Right lobe of liver (tissue), 6 donors: ENCODE measurements at regions not wholly inside any gene's neighbourhood (a gene's known extent, or its start where the extent isn't known, plus 50 kb on each side); places are given as distances from the start of the nearest gene placed in this dataset.

Experiments used
- ATAC-seq, 4 donors: fragments of 200-7000 bp; cut with Tn5 transposase; one replicate each; pipeline ENCODE4 v1.9.1; 2020; ENCODE audit warnings: mild to moderate bottlenecking in 4 of 4, moderate library complexity in 4 of 4
- DNase-seq, 3 donors: peaks; one replicate each; pipeline ENCODE4 v3.0.0-alpha.2; 2020
- H3K27ac ChIP-seq, 3 donors: fragments of 200-600 bp; one replicate each; pipeline ENCODE4 v1.8.0; 2022
- H3K27me3 ChIP-seq, 2 donors: fragments of 200-600 bp; one replicate each; pipeline ENCODE4 v1.8.0; 2022
- H3K36me3 ChIP-seq, 4 donors: fragments of 200-600 bp; sonication (generic) in 1 of 4; one replicate each; pipeline versions ENCODE4 v1.5.1 to v1.8.0; 2017 to 2022; ENCODE audit warnings: control low read depth in 1 of 4
- H3K4me1 ChIP-seq, 4 donors: fragments of 200-600 bp; sonication (generic) in 1 of 4; one replicate each; pipeline versions ENCODE4 v1.5.1 to v1.8.0; 2017 to 2022; ENCODE audit warnings: control low read depth in 1 of 4
- H3K4me3 ChIP-seq, 3 donors: fragments of 200-600 bp; one replicate each; pipeline ENCODE4 v1.8.0; 2022
- H3K9me3 ChIP-seq, 4 donors: fragments of 200-600 bp; sonication (generic) in 1 of 4; one replicate each; pipeline versions ENCODE4 v1.5.1 to v1.8.0; 2017 to 2022; ENCODE audit warnings: control low read depth in 1 of 4
- POLR2A ChIP-seq: fragments of 450-650 bp; IDR thresholded peaks from one replicate; pipeline ENCODE4 v1.6.1; 2017; ENCODE audit warnings: antibody characterized with exemption, mild to moderate bottlenecking
- WGBS: methylation state at CpG from one replicate; pipeline ENCODE4 v1.1.6; 2018; ENCODE audit warnings: low coverage, low lambda C conversion rate; ENCODE audit not compliant: insufficient coverage; ENCODE audit errors: missing lambda C conversion rate; 5-methylcytosine and 5-hydroxymethylcytosine counted together
- intact Hi-C, 2 donors: fragments of 100-400 bp; cut with DNase I; formaldehyde crosslinking; loops; one replicate each; pipeline versions ENCODE4 v1.11.2 to v1.14.1; 2022
- TF ChIP-seq, protein P1 (sequence below), 4 donors: fragments of 200-600 bp in 3 of 4; fragments of 450-650 bp in 1 of 4; IDR thresholded peaks; one replicate each; pipeline versions ENCODE4 v1.5.1 to v1.8.0; 2016 to 2022; ENCODE audit warnings: antibody characterized with exemption in 4 of 4, mild to moderate bottlenecking in 2 of 4
- donor health status: DM: no; HTN: yes; CAD: no.
- donor health status: DM: no; HTN: no; CAD: no.
- donor health status: DM: no; HTN: no; CAD: no.
- donor health status: DM: no; HTN: yes; CAD: no.
- donor health status: DM: no; HTN: yes; CAD: no.

DNA sequence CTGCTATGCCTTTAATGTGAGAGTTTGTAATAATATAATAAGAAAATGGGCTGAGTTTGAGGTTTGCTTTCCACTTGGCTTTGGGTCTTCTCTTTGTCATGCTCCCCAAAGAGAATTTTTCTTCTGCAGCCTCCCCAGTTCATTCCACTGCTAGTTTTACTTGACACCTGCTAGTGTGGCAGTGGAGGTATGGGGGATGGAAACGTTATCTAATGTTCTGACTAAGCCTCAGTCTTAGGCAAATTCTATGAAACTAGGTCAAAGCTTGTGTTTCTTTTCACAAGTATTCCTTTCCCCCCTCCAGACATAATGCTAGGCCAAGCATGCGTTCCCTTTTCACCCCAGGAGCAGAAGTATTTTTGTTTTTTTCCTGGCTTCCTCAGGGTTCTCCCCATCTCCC, 67.5 kb downstream of the PPP1R2C start:
- H3K36me3 ChIP-seq = no peaks in the 10 kb centered on the region
- H3K27ac ChIP-seq = no peak overlapping the region
- DNase-seq (no peak), ATAC-seq (no peak)
- TF ChIP-seq POLR2A = no peak
- TF ChIP-seq, protein P1, sequence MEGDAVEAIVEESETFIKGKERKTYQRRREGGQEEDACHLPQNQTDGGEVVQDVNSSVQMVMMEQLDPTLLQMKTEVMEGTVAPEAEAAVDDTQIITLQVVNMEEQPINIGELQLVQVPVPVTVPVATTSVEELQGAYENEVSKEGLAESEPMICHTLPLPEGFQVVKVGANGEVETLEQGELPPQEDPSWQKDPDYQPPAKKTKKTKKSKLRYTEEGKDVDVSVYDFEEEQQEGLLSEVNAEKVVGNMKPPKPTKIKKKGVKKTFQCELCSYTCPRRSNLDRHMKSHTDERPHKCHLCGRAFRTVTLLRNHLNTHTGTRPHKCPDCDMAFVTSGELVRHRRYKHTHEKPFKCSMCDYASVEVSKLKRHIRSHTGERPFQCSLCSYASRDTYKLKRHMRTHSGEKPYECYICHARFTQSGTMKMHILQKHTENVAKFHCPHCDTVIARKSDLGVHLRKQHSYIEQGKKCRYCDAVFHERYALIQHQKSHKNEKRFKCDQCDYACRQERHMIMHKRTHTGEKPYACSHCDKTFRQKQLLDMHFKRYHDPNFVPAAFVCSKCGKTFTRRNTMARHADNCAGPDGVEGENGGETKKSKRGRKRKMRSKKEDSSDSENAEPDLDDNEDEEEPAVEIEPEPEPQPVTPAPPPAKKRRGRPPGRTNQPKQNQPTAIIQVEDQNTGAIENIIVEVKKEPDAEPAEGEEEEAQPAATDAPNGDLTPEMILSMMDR (IDR thresholded peaks at IDR 0.05) = no peak
- whole genome bisulfite sequencing = 25% methylated on average over 2 of the region's 2 CpGs
- no peak overlapping the region for H3K4me3 ChIP-seq
- H3K9me3 ChIP-seq = no peaks in the 10 kb centered on the region
- H3K4me1 ChIP-seq = no peaks in the 10 kb centered on the region
- intact Hi-C loops = no loop called here
- no peaks in the 10 kb centered on the region for H3K27me3 ChIP-seq

DNA sequence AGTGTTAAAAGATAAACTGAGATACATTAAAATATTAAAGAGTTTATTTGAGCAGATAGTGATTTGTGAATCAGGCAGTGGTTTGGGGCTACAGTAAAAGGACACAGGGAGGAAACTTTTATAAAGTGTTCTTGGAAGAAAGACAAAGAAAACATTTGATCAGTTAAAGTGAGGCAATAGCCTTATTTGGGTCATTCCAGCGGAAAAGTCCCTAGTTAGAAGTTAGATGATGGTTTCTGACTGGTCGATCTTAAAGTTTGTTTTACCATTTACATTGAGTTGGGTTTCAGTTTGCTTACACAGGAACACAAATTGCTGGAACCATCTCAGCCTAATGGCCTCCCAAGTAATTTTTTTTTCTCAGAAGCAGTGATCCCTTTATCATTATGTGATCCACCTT, 69.7 kb downstream of the PPP1R2C start:
- 9% methylated on average over 2 of the region's 2 CpGs for WGBS
- Histone ChIP-seq H3K4me3 (no peak overlapping the region), H3K36me3 (no peaks in the 10 kb centered on the region), H3K27me3 (no peaks in the 10 kb centered on the region), H3K9me3 (no peaks in the 10 kb centered on the region), H3K27ac (peak overlapping the region in 2 of 3 donors; percentile 19 to 72), H3K4me1 (no peaks in the 10 kb centered on the region)
- DNase-seq (no peak), ATAC-seq (peak; percentile 75 to 89 (median 84))
- TF ChIP-seq, protein P1 (IDR thresholded peaks at IDR 0.05) = no peak
- no peak for TF ChIP-seq POLR2A
- intact Hi-C loops = no loop called here

DNA sequence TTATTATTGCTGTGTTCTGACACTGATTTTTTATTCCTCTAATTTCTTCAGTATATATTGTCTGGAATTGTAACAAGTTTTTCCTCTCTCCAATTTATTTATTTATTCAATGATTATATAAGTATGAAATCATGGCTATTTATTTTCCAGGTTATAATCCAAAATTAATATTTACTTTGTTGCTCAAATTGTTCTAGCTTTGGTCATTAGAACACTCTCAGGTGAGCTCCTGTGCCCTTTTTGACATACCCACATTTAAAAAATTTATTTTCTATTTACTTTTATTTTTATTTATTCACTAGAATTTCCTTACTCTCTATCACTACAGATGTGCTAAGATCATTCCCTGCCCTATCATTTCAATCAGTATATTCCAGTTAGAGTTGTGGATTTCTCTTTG, 70.2 kb downstream of the PPP1R2C start:
- Histone ChIP-seq H3K27ac (peak overlapping the region in 2 of 3 donors; percentile 19 to 72), H3K4me3 (no peak overlapping the region), H3K4me1 (no peaks in the 10 kb centered on the region), H3K27me3 (no peaks in the 10 kb centered on the region), H3K9me3 (no peaks in the 10 kb centered on the region), H3K36me3 (no peaks in the 10 kb centered on the region)
- peak; percentile 36 to 60 (median 54) for ATAC-seq
- intact Hi-C loops = no loop called here
- TF ChIP-seq, protein P1 (IDR thresholded peaks at IDR 0.05) = no peak
- DNase-seq = no peak

DNA sequence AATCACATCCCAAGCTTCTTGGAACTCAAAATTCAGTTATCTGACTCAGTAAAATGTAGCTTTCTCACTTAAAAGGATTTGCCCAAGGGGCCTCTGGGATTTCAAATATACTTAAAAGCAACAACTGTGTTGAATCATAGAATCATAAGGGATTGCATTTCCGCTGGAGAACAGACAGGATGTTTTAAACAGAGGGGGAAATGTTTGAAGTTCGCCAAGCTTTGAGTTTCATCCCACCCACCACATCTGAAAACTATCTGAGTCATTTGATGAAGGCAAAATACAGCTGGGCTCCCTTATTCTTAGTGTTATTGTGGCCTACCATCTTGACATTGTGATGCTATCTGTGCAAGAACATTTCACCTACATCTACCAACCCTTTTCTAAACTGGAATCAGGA, 73.5 kb downstream of the PPP1R2C start:
- H3K9me3 ChIP-seq = no peaks in the 10 kb centered on the region
- TF ChIP-seq POLR2A = no peak
- DNase-seq (no peak), ATAC-seq (no peak)
- H3K27me3 ChIP-seq = no peaks in the 10 kb centered on the region
- no peaks in the 10 kb centered on the region for H3K4me1 ChIP-seq
- 41% methylated on average over 2 of the region's 2 CpGs for whole genome bisulfite sequencing
- no peak overlapping the region for H3K4me3 ChIP-seq
- H3K27ac ChIP-seq = no peak overlapping the region
- intact Hi-C loops = no loop called here
- H3K36me3 ChIP-seq = no peaks in the 10 kb centered on the region

DNA sequence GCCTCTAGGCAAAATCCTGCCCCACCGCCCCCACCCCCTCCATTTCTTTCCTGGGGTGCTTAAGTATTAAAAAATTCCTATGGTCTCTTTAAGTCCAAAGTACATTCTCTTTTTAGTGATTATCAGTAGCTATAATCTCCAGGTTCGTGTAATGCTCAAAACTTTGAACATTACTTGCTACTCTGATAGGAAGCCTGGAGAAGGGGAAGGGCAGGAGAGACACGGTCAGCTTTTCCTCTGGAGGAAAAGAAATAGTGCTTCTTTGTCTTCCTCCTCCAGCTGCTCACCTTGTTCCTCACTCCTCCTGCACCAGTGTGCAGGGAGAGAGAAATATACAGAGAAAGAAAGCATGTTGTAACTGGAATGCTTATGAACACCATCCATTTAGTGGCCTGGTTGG, 80.4 kb downstream of the PPP1R2C start:
- peak in 1 of 4 donors; percentile 49 for ATAC-seq
- WGBS = 38% methylated on average over 3 of the region's 3 CpGs

More for the DNA sequence above, 80.4 kb downstream of the PPP1R2C start:
- TF ChIP-seq, protein P1 (IDR thresholded peaks at IDR 0.05) = no peak
- DNase-seq = no peak
- no peaks in the 10 kb centered on the region for H3K27me3 ChIP-seq
- intact Hi-C loops = no loop called here
- no peak overlapping the region for H3K27ac ChIP-seq
- no peaks in the 10 kb centered on the region for H3K4me1 ChIP-seq
- no peaks in the 10 kb centered on the region for H3K36me3 ChIP-seq
- no peak overlapping the region for H3K4me3 ChIP-seq
- no peaks in the 10 kb centered on the region for H3K9me3 ChIP-seq
